GM12878 (cell line): ENCODE measurements at regions not wholly inside any gene's neighbourhood (a gene's known extent, or its start where the extent isn't known, plus 50 kb on each side); places are given as distances from the start of the nearest gene placed in this dataset.

Source experiments
- ATAC-seq: fragments of 200-7000 bp; cut with Tn5 transposase; 3 replicates; pipeline ENCODE4 v1.9.1; 2020; ENCODE audit warnings: mild to moderate bottlenecking, moderate library complexity
- BruUV-seq: library from RNA; stranded (reverse); fragments of 400-500 nt; replicated peaks from 2 replicates; lab custom pipeline; 2021; lab: Mats Ljungman, UMichigan
- CTCF ChIA-PET: fragments of 300-600 bp; sonication (Branson Sonifier 250); formaldehyde crosslinking; extraction: SDS; loops from one replicate; lab custom pipeline; 2021; ENCODE audit warnings: inconsistent platforms; lab: Yijun Ruan, JAX
- POLR2A ChIA-PET: fragments of 350-600 bp; formaldehyde crosslinking; extraction: SDS; loops from one replicate; lab custom pipeline; 2021; ENCODE audit warnings: inconsistent platforms; lab: Charles Lee
- RAD21 ChIA-PET: fragments of 300-600 bp; sonication (Branson Sonifier 250); formaldehyde crosslinking; loops from one replicate; lab custom pipeline; 2023; ENCODE audit warnings: antibody characterized with exemption; ENCODE audit not compliant: unreplicated experiment; lab: Charles Lee
- SMC1A ChIA-PET: fragments of 300-600 bp; sonication (Branson Sonifier 250); formaldehyde crosslinking; loops from one replicate; lab custom pipeline; 2023; ENCODE audit not compliant: unreplicated experiment, uncharacterized antibody; lab: Charles Lee
- DNase-seq: peaks from one replicate; pipeline ENCODE4 v3.0.0-alpha.2; 2011; ENCODE audit warnings: low read depth, low spot score
- FAIRE-seq: peaks from 3 replicates; lab custom pipeline; 2011; peaks lifted over from hg19 to GRCh38; lab: Jason Lieb, UNC
- H2AFZ ChIP-seq: 2 replicates; pipeline ENCODE4 v1.6.0; 2011; ENCODE audit warnings: low read depth, low read length, control low read depth; ENCODE audit not compliant: control insufficient read depth
- H3K27ac ChIP-seq: 2 replicates; pipeline ENCODE4 v1.5.1; 2011; ENCODE audit warnings: control low read depth; ENCODE audit not compliant: control insufficient read depth, insufficient read depth
- H3K27me3 ChIP-seq, 2 experiments: replicated peaks in 1 of 2; 2 replicates each; pipeline versions ENCODE4 v1.6.0 to v1.6.1; 2011; ENCODE audit warnings: low read length in 1 of 2; ENCODE audit not compliant: control insufficient read depth in 2 of 2, insufficient read depth in 2 of 2
- H3K36me3 ChIP-seq, 2 experiments: 2 replicates each; pipeline ENCODE4 v1.5.1; 2011; ENCODE audit warnings: low read length in 1 of 2; ENCODE audit not compliant: control insufficient read depth in 2 of 2, insufficient read depth in 2 of 2
- H3K4me1 ChIP-seq: 2 replicates; pipeline ENCODE4 v1.6.1; 2011; ENCODE audit warnings: mild to moderate bottlenecking, low read length, moderate library complexity, mixed read lengths; ENCODE audit not compliant: control insufficient read depth, insufficient read depth
- H3K4me2 ChIP-seq: 2 replicates; pipeline ENCODE4 v1.6.0; 2011; ENCODE audit warnings: control low read depth; ENCODE audit not compliant: control insufficient read depth, insufficient read depth
- H3K4me3 ChIP-seq: fragments of 200-600 bp; sonication (generic); 2 replicates; pipeline ENCODE4 v1.5.1; 2016
- H3K79me2 ChIP-seq: 2 replicates; pipeline ENCODE4 v1.6.0; 2011; ENCODE audit warnings: low read length; ENCODE audit not compliant: control insufficient read depth, insufficient read depth
- H3K9ac ChIP-seq: 2 replicates; pipeline ENCODE4 v1.8.0; 2011; ENCODE audit warnings: low read length, control low read depth, mixed read lengths; ENCODE audit not compliant: control insufficient read depth, insufficient read depth
- H3K9me3 ChIP-seq: replicated peaks from 3 replicates; pipeline ENCODE4 v1.5.1; 2011; ENCODE audit warnings: mild to moderate bottlenecking, low read length; ENCODE audit not compliant: control insufficient read depth, insufficient read depth
- H4K20me1 ChIP-seq: 2 replicates; pipeline ENCODE4 v1.6.0; 2011; ENCODE audit not compliant: control insufficient read depth, insufficient read depth
- FOS ChIP-seq: IDR thresholded peaks from 3 replicates; pipeline ENCODE4 v1.6.1; 2011; ENCODE audit warnings: borderline replicate concordance; ENCODE audit not compliant: insufficient read length; ENCODE audit errors: extremely low read depth
- HDAC6 ChIP-seq: fragments of 200-600 bp; sonication (generic); IDR thresholded peaks from one replicate; pipeline ENCODE4 v1.8.0; 2017; ENCODE audit warnings: antibody characterized with exemption; ENCODE audit not compliant: unreplicated experiment
- POLR2AphosphoS2 ChIP-seq: IDR thresholded peaks from 2 replicates; pipeline ENCODE4 v1.6.1; 2011; ENCODE audit warnings: low read depth, mild to moderate bottlenecking, low read length, improper control_type of control experiment, moderate library complexity
- RCOR1 ChIP-seq: conservative IDR thresholded peaks from 2 replicates; pipeline ENCODE4 v1.6.1; 2012; ENCODE audit warnings: low read depth, low read length, improper control_type of control experiment
- RFX5 ChIP-seq: IDR thresholded peaks from 2 replicates; pipeline ENCODE4 v1.6.1; 2011; ENCODE audit warnings: low read depth, low read length, improper control_type of control experiment
- TCF12 ChIP-seq: IDR thresholded peaks from 2 replicates; pipeline ENCODE4 v1.6.1; 2011; ENCODE audit warnings: low read depth, mild to moderate bottlenecking, low read length
- ZBTB40 ChIP-seq: fragments of 450-650 bp; IDR thresholded peaks from 2 replicates; pipeline ENCODE4 v1.6.1; 2016; ENCODE audit warnings: mild to moderate bottlenecking, moderate library complexity, borderline replicate concordance
- ZNF592 ChIP-seq: fragments of 450-650 bp; IDR thresholded peaks from 2 replicates; pipeline ENCODE4 v1.6.1; 2017; ENCODE audit warnings: mild to moderate bottlenecking, moderate library complexity
- WGBS: methylation state at CpG from one replicate; pipeline ENCODE4 v1.1.6; 2016; ENCODE audit warnings: low lambda C conversion rate; ENCODE audit not compliant: insufficient replicate concordance, insufficient coverage; ENCODE audit errors: missing lambda C conversion rate; 5-methylcytosine and 5-hydroxymethylcytosine counted together
- in situ Hi-C: fragments of 300-500 bp; cut with MboI; formaldehyde crosslinking; loops from 9 replicates; pipeline ENCODE4 v1.14.3; 2018; ENCODE audit warnings: mixed read lengths
- intact Hi-C: fragments of 100-400 bp; cut with micrococcal nuclease; formaldehyde crosslinking; loops from one replicate; pipeline ENCODE4 v1.14.2; 2022; ENCODE audit not compliant: unreplicated experiment

- no peaks in the 10 kb centered on the region for H3K4me1 ChIP-seq
- POLR2A ChIA-PET = no interaction called here
Measured at GRCh38 chr3:164687902-164688301, 390.4 kb downstream of the SI start.

GRCh38 chr3:164687211-164687610, 391.1 kb downstream of the SI start:
- SMC1A ChIA-PET = interaction anchor here (1.6 kb wide), 1 partner anchor 11 kb away, joined by 3 read pairs; no protein-coding TSS in a partner anchor
- Histone ChIP-seq H3K9ac (no peak overlapping the region), H3K79me2 (no peaks in the 10 kb centered on the region), H3K4me2 (no peak overlapping the region), H3K4me1 (no peaks in the 10 kb centered on the region), H3K27me3 (no peaks in the 10 kb centered on the region), H3K36me3 (no peaks in the 10 kb centered on the region), H2AFZ (no peak overlapping the region), H3K4me3 (no peak overlapping the region), H3K9me3 (no peaks in the 10 kb centered on the region), H4K20me1 (no peaks in the 10 kb centered on the region), H3K27ac (no peak overlapping the region)
- CTCF ChIA-PET = no interaction called here
- 8% methylated on average over 3 of the region's 3 CpGs for WGBS
- ATAC-seq = no peak
- BruUV-seq = no TSS peak
- DNase-seq = no peak
- RAD21 ChIA-PET = no interaction called here
- POLR2A ChIA-PET = no interaction called here
- intact Hi-C loops = no loop called here
- no peak for FAIRE-seq
- in situ Hi-C loops = no loop called here
- TF ChIP-seq ZNF592 = no peak
- no peak for TF ChIP-seq HDAC6
- TF ChIP-seq FOS = no peak
- no peak for TF ChIP-seq ZBTB40

More at GRCh38 chr3:164687902-164688301, 390.4 kb downstream of the SI start:
- BruUV-seq = no TSS peak
- no peaks in the 10 kb centered on the region for H4K20me1 ChIP-seq
- no peak overlapping the region for H3K4me3 ChIP-seq
- intact Hi-C loops = no loop called here
- FAIRE-seq (no peak), ATAC-seq (no peak), DNase-seq (no peak)
- H2AFZ ChIP-seq = no peak overlapping the region
- H3K27me3 ChIP-seq = no peaks in the 10 kb centered on the region
- no peak overlapping the region for H3K4me2 ChIP-seq
- WGBS = 0% methylated on average over 1 of the region's 1 CpG
- H3K36me3 ChIP-seq = no peaks in the 10 kb centered on the region
- ChIA-PET CTCF (no interaction called here), SMC1A (interaction anchor here (0.7 to 1.6 kb wide), 2 partner anchors 10 to 22 kb away, joined by 3 to 4 read pairs; no protein-coding TSS in a partner anchor), RAD21 (no interaction called here)
- TF ChIP-seq POLR2AphosphoS2 (no peak), RFX5 (no peak), TCF12 (no peak), RCOR1 (no peak)
- H3K9me3 ChIP-seq = no peaks in the 10 kb centered on the region
- no peak overlapping the region for H3K27ac ChIP-seq
- in situ Hi-C loops = no loop called here
- H3K79me2 ChIP-seq = no peaks in the 10 kb centered on the region
- no peak overlapping the region for H3K9ac ChIP-seq
